ENCODE measurements at regions not wholly inside any gene's neighbourhood (a gene's known extent, or its start where the extent isn't known, plus 50 kb on each side); places are given as distances from the start of the nearest gene placed in this dataset.
"Not testable (repeated sequence)": the region's sequence is repeated elsewhere in the genome, so short reads cannot be mapped to it uniquely, and the experiment has no call there.

- not testable (repeated sequence) for TF ChIP-seq FIP1L1 (IDR thresholded peaks at IDR 0.05; ENCODE audit: borderline replicate concordance, insufficient read depth, low read depth, low read length); PPARG (CRISPR knock-in tag; conservative IDR thresholded peaks at IDR 0.05); CTCF (CRISPR knock-in tag; IDR thresholded peaks at IDR 0.05); E2F1 (CRISPR knock-in tag; IDR thresholded peaks at IDR 0.05); ZNF792 (CRISPR knock-in tag; IDR thresholded peaks at IDR 0.05); ATF3 (CRISPR knock-in tag; IDR thresholded peaks at IDR 0.05); CREBL2 (CRISPR knock-in tag; IDR thresholded peaks at IDR 0.05; ENCODE audit: borderline replicate concordance); KDM4B (CRISPR knock-in tag; IDR thresholded peaks at IDR 0.05)
These were observed 89.4 kb downstream of the UTRN start for GRCh38 chr6:144374525-144374924.

Measured in HepG2 (cell line).